Left lung (tissue), 4 donors: ENCODE measurements at regions not wholly inside any gene's neighbourhood (a gene's known extent, or its start where the extent isn't known, plus 50 kb on each side); places are given as distances from the start of the nearest gene placed in this dataset.

Source experiments
- ATAC-seq: fragments of 200-7000 bp; cut with Tn5 transposase; one replicate; pipeline ENCODE4 v1.9.1; 2020; ENCODE audit warnings: moderate library complexity
- DNase-seq, 4 donors: peaks; one replicate each; pipeline ENCODE4 v3.0.0-alpha.2; 2013 to 2020
- H3K27ac ChIP-seq, 2 donors: fragments of 200-600 bp; sonication (generic) in 1 of 2; one replicate each; pipeline versions ENCODE4 v1.5.0 to v1.8.0; 2020 to 2021
- H3K27me3 ChIP-seq, 2 donors: fragments of 200-600 bp; sonication (generic) in 1 of 2; one replicate each; pipeline versions ENCODE4 v1.5.0 to v1.8.0; 2020 to 2021
- H3K36me3 ChIP-seq, 2 donors: fragments of 200-600 bp; sonication (generic) in 1 of 2; one replicate each; pipeline versions ENCODE4 v1.5.0 to v1.8.0; 2020 to 2021
- H3K4me1 ChIP-seq, 2 donors: fragments of 200-600 bp; one replicate each; pipeline ENCODE4 v1.8.0; 2021
- H3K4me3 ChIP-seq, 2 donors: fragments of 200-600 bp; sonication (generic) in 1 of 2; one replicate each; pipeline versions ENCODE4 v1.5.0 to v1.8.0; 2020 to 2021; ENCODE audit warnings: mild to moderate bottlenecking in 1 of 2
- H3K9me3 ChIP-seq, 2 donors: fragments of 200-600 bp; sonication (generic) in 1 of 2; one replicate each; pipeline versions ENCODE4 v1.5.0 to v1.8.0; 2020 to 2021
- CTCF ChIP-seq, 2 donors: fragments of 200-600 bp; sonication (generic) in 1 of 2; IDR thresholded peaks; one replicate each; pipeline versions ENCODE4 v1.5.0 to v1.8.0; 2021; ENCODE audit warnings: antibody characterized with exemption in 2 of 2
- intact Hi-C, 2 donors: fragments of 100-400 bp; cut with DNase I; formaldehyde crosslinking; loops; one replicate each; pipeline versions ENCODE4 v1.11.2 to v1.14.2; 2022
- donor health status: DM: no; HTN: yes; CAD: no.
- donor health status: DM: no; HTN: no; CAD: no.

- Histone ChIP-seq H3K4me1 (no peaks in the 10 kb centered on the region), H3K4me3 (no peak overlapping the region), H3K27ac (no peak overlapping the region), H3K27me3 (no peaks in the 10 kb centered on the region), H3K36me3 (no peaks in the 10 kb centered on the region), H3K9me3 (peaks cover 0 to 21% of the 10 kb centered on the region in 2 donors)
- intact Hi-C loops, result no loop called here
- no peak for TF ChIP-seq CTCF (IDR thresholded peaks at IDR 0.05)
- DNase-seq (peak in 1 of 4 donors; percentile 45), ATAC-seq (no peak)
Measured at GRCh38 chr4:95980877-95981360, 141.0 kb downstream of the PDHA2 start.

- no peak for TF ChIP-seq CTCF (IDR thresholded peaks at IDR 0.05)
- DNase-seq, result no peak
- Histone ChIP-seq H3K36me3 (no peaks in the 10 kb centered on the region), H3K9me3 (peaks cover 0 to 21% of the 10 kb centered on the region in 2 donors), H3K27me3 (no peaks in the 10 kb centered on the region), H3K4me1 (no peaks in the 10 kb centered on the region), H3K4me3 (no peak overlapping the region), H3K27ac (no peak overlapping the region)
- intact Hi-C loops, result no loop called here
- no peak for ATAC-seq
Measured at GRCh38 chr4:95981591-95981990, 141.7 kb downstream of the PDHA2 start.

- no peak for TF ChIP-seq CTCF (IDR thresholded peaks at IDR 0.05)
- peaks cover 0 to 21% of the 10 kb centered on the region in 2 donors for H3K9me3 ChIP-seq
- no peak for DNase-seq
- no peak overlapping the region for H3K27ac ChIP-seq
- H3K4me1 ChIP-seq, result no peaks in the 10 kb centered on the region
- H3K4me3 ChIP-seq, result no peak overlapping the region
- intact Hi-C loops, result no loop called here
- H3K27me3 ChIP-seq, result no peaks in the 10 kb centered on the region
- ATAC-seq, result no peak
- H3K36me3 ChIP-seq, result no peaks in the 10 kb centered on the region
Measured at GRCh38 chr4:95982516-95982915, 142.6 kb downstream of the PDHA2 start.

GRCh38 chr4:95984081-95984480 is 144.2 kb downstream of the PDHA2 start:
- H3K27ac ChIP-seq, result no peak overlapping the region
- intact Hi-C loops, result no loop called here
- H3K36me3 ChIP-seq, result no peaks in the 10 kb centered on the region
- H3K9me3 ChIP-seq, result peaks cover 0 to 21% of the 10 kb centered on the region in 2 donors
- no peaks in the 10 kb centered on the region for H3K27me3 ChIP-seq
- H3K4me3 ChIP-seq, result no peak overlapping the region
- ATAC-seq, result no peak
- DNase-seq, result no peak
- TF ChIP-seq CTCF (IDR thresholded peaks at IDR 0.05), result no peak
- no peaks in the 10 kb centered on the region for H3K4me1 ChIP-seq

GRCh38 chr4:95985051-95985450 is 145.2 kb downstream of the PDHA2 start:
- TF ChIP-seq CTCF (IDR thresholded peaks at IDR 0.05), result no peak
- no peak for ATAC-seq
- Histone ChIP-seq H3K4me3 (no peak overlapping the region), H3K27me3 (no peaks in the 10 kb centered on the region), H3K9me3 (peaks cover 0 to 17% of the 10 kb centered on the region in 2 donors), H3K4me1 (no peaks in the 10 kb centered on the region), H3K36me3 (no peaks in the 10 kb centered on the region), H3K27ac (no peak overlapping the region)
- intact Hi-C loops, result no loop called here
- DNase-seq, result no peak
